GM12873 (cell line): ENCODE measurements at regions not wholly inside any gene's neighbourhood (a gene's known extent, or its start where the extent isn't known, plus 50 kb on each side); places are given as distances from the start of the nearest gene placed in this dataset.
A peak's percentile ranks its signal among the peaks of the same experiment; 100 is the strongest.

Experiments used
- CTCF ChIP-seq: IDR thresholded peaks from 2 replicates; pipeline ENCODE4 v1.5.1; 2012; ENCODE audit warnings: low read depth, mild to moderate bottlenecking, moderate library complexity, low read length, control low read depth; ENCODE audit not compliant: insufficient read depth; ENCODE audit errors: missing control alignments

- TF ChIP-seq CTCF = no peak
Observed at GRCh38 chr4:71938776-71939175, 93.0 kb upstream of the NPFFR2 start.

- peak; percentile 39 for TF ChIP-seq CTCF
Observed at GRCh38 chr4:71941001-71941400, 90.8 kb upstream of the NPFFR2 start.

- no peak for TF ChIP-seq CTCF
Observed at GRCh38 chr4:71944956-71945355, 86.8 kb upstream of the NPFFR2 start.

- no peak for TF ChIP-seq CTCF
Observed at GRCh38 chr4:71945791-71946190, 86.0 kb upstream of the NPFFR2 start.

GRCh38 chr4:71958978-71959377, 72.8 kb upstream of the NPFFR2 start:
- TF ChIP-seq CTCF = no peak

- TF ChIP-seq CTCF = no peak
Observed at GRCh38 chr4:71962622-71963264, 69.1 kb upstream of the NPFFR2 start.

GRCh38 chr4:71974681-71975080, 57.1 kb upstream of the NPFFR2 start:
- no peak for TF ChIP-seq CTCF

- TF ChIP-seq CTCF = no peak
Observed at GRCh38 chr4:71976523-71976922, 55.3 kb upstream of the NPFFR2 start.
